RCC 7860 (cell line): ENCODE measurements at regions not wholly inside any gene's neighbourhood (a gene's known extent, or its start where the extent isn't known, plus 50 kb on each side); places are given as distances from the start of the nearest gene placed in this dataset.
"Not testable (repeated sequence)": the region's sequence is repeated elsewhere in the genome, so short reads cannot be mapped to it uniquely, and the experiment has no call there.

Experiments
- DNase-seq: peaks from one replicate; pipeline ENCODE4 v3.0.0-alpha.2; 2015; ENCODE audit warnings: low spot score
- FAIRE-seq: peaks from 2 replicates; lab custom pipeline; 2012; peaks lifted over from hg19 to GRCh38; lab: Jason Lieb, UNC

- no peak for DNase-seq
Observed at GRCh38 chr16:29126057-29126494, 141.2 kb downstream of the LAT start.

GRCh38 chr16:29124828-29125227 is 140.0 kb downstream of the LAT start:
- no peak for FAIRE-seq
- no peak for DNase-seq

More at GRCh38 chr16:29126057-29126494, 141.2 kb downstream of the LAT start:
- FAIRE-seq = no peak

GRCh38 chr16:29124162-29124561 is 139.3 kb downstream of the LAT start:
- DNase-seq, FAIRE-seq: not testable (repeated sequence)

- FAIRE-seq, DNase-seq: not testable (repeated sequence)
Observed at GRCh38 chr16:29120680-29121079, 135.8 kb downstream of the LAT start.

GRCh38 chr16:29118301-29118957 is 133.6 kb downstream of the LAT start:
- DNase-seq, FAIRE-seq: not testable (repeated sequence)

- FAIRE-seq (no peak), DNase-seq (no peak)
Observed at GRCh38 chr16:29117631-29118030, 132.8 kb downstream of the LAT start.

- no peak for FAIRE-seq
- no peak for DNase-seq
Observed at GRCh38 chr16:29116980-29117379, 132.1 kb downstream of the LAT start.

- not testable (repeated sequence) for DNase-seq, FAIRE-seq
Observed at GRCh38 chr16:29116207-29116606, 131.4 kb downstream of the LAT start.

- not testable (repeated sequence) for FAIRE-seq
Observed at GRCh38 chr16:29115802-29116141, 130.9 kb downstream of the LAT start.

GRCh38 chr16:29114989-29115801 is 130.3 kb downstream of the LAT start:
- FAIRE-seq = not testable (repeated sequence)

More at GRCh38 chr16:29115802-29116141, 130.9 kb downstream of the LAT start:
- DNase-seq = not testable (repeated sequence)

GRCh38 chr16:29114574-29114973 is 129.7 kb downstream of the LAT start:
- no peak for FAIRE-seq
- DNase-seq = no peak

More at GRCh38 chr16:29114989-29115801, 130.3 kb downstream of the LAT start:
- DNase-seq = peak; percentile 9

GRCh38 chr16:29113446-29113845 is 128.6 kb downstream of the LAT start:
- DNase-seq, FAIRE-seq: not testable (repeated sequence)

- FAIRE-seq = no peak
Observed at GRCh38 chr16:29112755-29113347, 128.0 kb downstream of the LAT start.

GRCh38 chr16:29111901-29112680 is 127.2 kb downstream of the LAT start:
- FAIRE-seq = not testable (repeated sequence)

More at GRCh38 chr16:29112755-29113347, 128.0 kb downstream of the LAT start:
- no peak for DNase-seq

GRCh38 chr16:29111421-29111820 is 126.6 kb downstream of the LAT start:
- FAIRE-seq = no peak
- no peak for DNase-seq

More at GRCh38 chr16:29111901-29112680, 127.2 kb downstream of the LAT start:
- not testable (repeated sequence) for DNase-seq

GRCh38 chr16:29108625-29109169 is 123.8 kb downstream of the LAT start:
- not testable (repeated sequence) for DNase-seq, FAIRE-seq

- FAIRE-seq (no peak), DNase-seq (no peak)
Observed at GRCh38 chr16:29107299-29107698, 122.4 kb downstream of the LAT start.

GRCh38 chr16:29106259-29106908 is 121.5 kb downstream of the LAT start:
- FAIRE-seq = not testable (repeated sequence)

GRCh38 chr16:29104600-29104999 is 119.7 kb downstream of the LAT start:
- FAIRE-seq, DNase-seq: not testable (repeated sequence)

More at GRCh38 chr16:29106259-29106908, 121.5 kb downstream of the LAT start:
- DNase-seq = not testable (repeated sequence)
